Heart left ventricle (tissue), 16 donors: ENCODE measurements at regions not wholly inside any gene's neighbourhood (a gene's known extent, or its start where the extent isn't known, plus 50 kb on each side); places are given as distances from the start of the nearest gene placed in this dataset.

Experiments
- ATAC-seq, 4 donors: fragments of 200-7000 bp; cut with Tn5 transposase; one replicate each; pipeline ENCODE4 v1.9.1; 2020 to 2022; ENCODE audit warnings: moderate library complexity in 4 of 4, mild to moderate bottlenecking in 3 of 4, moderate number of reproducible peaks in 1 of 4
- DNase-seq, 5 donors: peaks; one replicate each; pipeline ENCODE4 v3.0.0-alpha.2; 2020
- H3K27ac ChIP-seq, 12 donors: fragments of 200-600 bp; sonication (generic) in 4 of 12; one replicate each; pipeline versions ENCODE4 v1.5.0 to v1.8.0; 2016 to 2022; ENCODE audit warnings: mild to moderate bottlenecking in 2 of 12
- H3K27me3 ChIP-seq, 9 donors: fragments of 200-600 bp; sonication (generic) in 2 of 9; one replicate each; pipeline versions ENCODE4 v1.5.1 to v1.8.0; 2016 to 2022; ENCODE audit warnings: mild to moderate bottlenecking in 3 of 9
- H3K36me3 ChIP-seq, 9 donors: fragments of 200-600 bp; sonication (generic) in 2 of 9; one replicate each; pipeline versions ENCODE4 v1.5.0 to v1.8.0; 2018 to 2022; ENCODE audit warnings: mild to moderate bottlenecking in 2 of 9
- H3K4me1 ChIP-seq, 12 donors: fragments of 200-600 bp; sonication (generic) in 4 of 12; one replicate each; pipeline versions ENCODE4 v1.5.0 to v1.8.0; 2016 to 2022; ENCODE audit warnings: mild to moderate bottlenecking in 3 of 12
- H3K4me3 ChIP-seq, 12 donors: fragments of 200-600 bp; sonication (generic) in 4 of 12; one replicate each; pipeline versions ENCODE4 v1.5.0 to v1.8.0; 2017 to 2022; ENCODE audit warnings: mild to moderate bottlenecking in 9 of 12, moderate library complexity in 4 of 12
- H3K9me3 ChIP-seq, 12 donors: fragments of 200-600 bp; sonication (generic) in 4 of 12; one replicate each; pipeline versions ENCODE4 v1.5.0 to v1.8.0; 2016 to 2022; ENCODE audit warnings: mild to moderate bottlenecking in 1 of 12
- CTCF ChIP-seq, 12 donors: fragments of 200-600 bp; sonication (generic) in 4 of 12; IDR thresholded peaks; one replicate each; pipeline versions ENCODE4 v1.5.0 to v1.8.0; 2018 to 2022; ENCODE audit warnings: antibody characterized with exemption in 12 of 12, mild to moderate bottlenecking in 5 of 12
- POLR2A ChIP-seq, 2 donors: fragments of 450-650 bp; IDR thresholded peaks; one replicate each; pipeline ENCODE4 v1.6.1; 2017; ENCODE audit warnings: antibody characterized with exemption in 2 of 2, mild to moderate bottlenecking in 2 of 2, moderate library complexity in 2 of 2
- WGBS, 4 donors: extraction: QIAGEN DNeasy Blood & Tissue Kit in 2 of 4; methylation state at CpG; one replicate each; pipeline versions ENCODE4 v1.1.5 to v1.1.7; 2013 to 2018; 5-methylcytosine and 5-hydroxymethylcytosine counted together
- intact Hi-C, 10 donors: fragments of 100-400 bp; cut with DNase I; formaldehyde crosslinking; loops; one replicate each; pipeline versions ENCODE4 v1.11.1 to v1.14.2; 2022
- donor health status: ischemic (EF 13 %, LVEDD 7.1; RV severe dilation, severe dysfunction).
- donor health status: healthy with polysubstance abuse.
- donor health status: DM: no; HTN: yes; CAD: no.
- donor health status: DM: no; HTN: no; CAD: no.
- donor health status: ischemic (EF 25% LVEDD 6.9; RV normal size, moderate dysfunction).
- donor health status: ischemic (EF 25% LVEDD 5.7; RV mildly dilated, moderate dysfunction).
- donor health status: healthy.
- donor health status: DM: yes; HTN: yes; CAD: no.
- donor health status: ischemic (EF 35%, LVEDD 5.7; RV mildly dilated, moderate dysfunction).
- donor health status: nonischemic (EF 11% LVEDD 7.7; RV severe dilation, severe dysfunction).
- donor health status: DM: yes; HTN: yes; CAD: no.
- donor health status: PGD.
- donor health status: ischemic (EF 29% LVEDD 5.4; RV normal size, mild dysfunction).
- donor health status: nonischemic (EF 23%, LVEDD 6.1; RV moderate dilation, normal function).

- H3K4me3 ChIP-seq = no peak overlapping the region
- no peak for TF ChIP-seq CTCF (IDR thresholded peaks at IDR 0.05)
- TF ChIP-seq POLR2A (IDR thresholded peaks at IDR 0.05) = no peak
- H3K36me3 ChIP-seq = no peaks in the 10 kb centered on the region
- DNase-seq (no peak), ATAC-seq (no peak)
- WGBS, 4 donors = 88 to 97% (median 92%) methylated on average over 5 of the region's 5 CpGs
- H3K9me3 ChIP-seq = peaks cover 0 to 6% (median 0%) of the 10 kb centered on the region in 12 donors
- intact Hi-C loops = no loop called here
- no peaks in the 10 kb centered on the region for H3K4me1 ChIP-seq
- H3K27ac ChIP-seq = no peak overlapping the region
- no peaks in the 10 kb centered on the region for H3K27me3 ChIP-seq
Observed at GRCh38 chr14:86596024-86596423, 1066.1 kb downstream of the FLRT2 start.

- H3K9me3 ChIP-seq = peaks cover 0 to 22% (median 6%) of the 10 kb centered on the region in 12 donors
- no peaks in the 10 kb centered on the region for H3K4me1 ChIP-seq
- no peaks in the 10 kb centered on the region for H3K36me3 ChIP-seq
- no peak for TF ChIP-seq POLR2A (IDR thresholded peaks at IDR 0.05)
- no peak for TF ChIP-seq CTCF (IDR thresholded peaks at IDR 0.05)
- 95 to 100% (median 97%) methylated on average over 1 of the region's 1 CpG for WGBS, 4 donors
- ATAC-seq (no peak), DNase-seq (no peak)
- H3K27me3 ChIP-seq = no peaks in the 10 kb centered on the region
- H3K4me3 ChIP-seq = no peak overlapping the region
- no peak overlapping the region for H3K27ac ChIP-seq
- intact Hi-C loops = no loop called here
Observed at GRCh38 chr14:86575141-86575540, 1045.2 kb downstream of the FLRT2 start.

- Histone ChIP-seq H3K27me3 (no peaks in the 10 kb centered on the region), H3K27ac (no peak overlapping the region), H3K4me1 (no peaks in the 10 kb centered on the region), H3K4me3 (no peak overlapping the region), H3K36me3 (no peaks in the 10 kb centered on the region), H3K9me3 (peaks cover 0 to 24% (median 7%) of the 10 kb centered on the region in 12 donors)
- ATAC-seq (no peak), DNase-seq (no peak)
- WGBS, 4 donors = 68 to 83% (median 75%) methylated on average over 1 of the region's 1 CpG
- intact Hi-C loops = no loop called here
- TF ChIP-seq CTCF (IDR thresholded peaks at IDR 0.05) = no peak
- no peak for TF ChIP-seq POLR2A (IDR thresholded peaks at IDR 0.05)
Observed at GRCh38 chr14:86574778-86575129, 1044.8 kb downstream of the FLRT2 start.

GRCh38 chr14:86574051-86574777, 1044.3 kb downstream of the FLRT2 start:
- no peak overlapping the region for H3K4me3 ChIP-seq
- H3K27me3 ChIP-seq = no peaks in the 10 kb centered on the region
- H3K9me3 ChIP-seq = peaks cover 0 to 27% (median 7%) of the 10 kb centered on the region in 12 donors
- intact Hi-C loops = no loop called here
- DNase-seq (no peak), ATAC-seq (no peak)
- 61 to 65% (median 62%) methylated on average over 10 of the region's 10 CpGs for WGBS, 4 donors
- no peaks in the 10 kb centered on the region for H3K4me1 ChIP-seq
- no peaks in the 10 kb centered on the region for H3K36me3 ChIP-seq
- H3K27ac ChIP-seq = no peak overlapping the region
- TF ChIP-seq POLR2A (IDR thresholded peaks at IDR 0.05) = no peak
- TF ChIP-seq CTCF (IDR thresholded peaks at IDR 0.05) = no peak
